ENCODE measurements at regions not wholly inside any gene's neighbourhood (a gene's known extent, or its start where the extent isn't known, plus 50 kb on each side); places are given as distances from the start of the nearest gene placed in this dataset.

DNA sequence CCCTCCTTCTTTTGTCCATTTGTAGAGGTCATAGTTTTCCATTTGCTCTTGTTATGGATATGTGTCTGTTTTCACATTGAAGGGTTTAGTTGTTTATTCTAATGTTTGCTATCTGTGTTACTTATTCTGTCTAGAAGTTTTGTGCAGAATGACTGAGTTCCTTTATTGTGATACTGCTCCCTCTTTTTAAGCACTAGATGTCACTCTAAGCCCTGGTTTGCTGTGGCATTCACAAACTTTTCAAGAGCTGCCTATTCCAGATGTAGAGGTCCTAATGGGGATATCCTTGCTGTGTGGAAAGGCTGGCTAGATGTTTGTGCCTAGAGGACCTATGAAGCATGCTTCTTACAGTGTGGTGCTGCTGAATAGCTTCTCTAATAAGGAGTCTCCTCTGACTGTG lies 338.6 kb downstream of the SPIN4 start:
- Histone ChIP-seq H4K5ac (ENCODE audit: insufficient read length, low read depth, low read length) (no peak overlapping the region), H2BK120ac (replicated peaks; ENCODE audit: low read depth, low read length) (no peak overlapping the region), H3K9me3 (ENCODE audit: insufficient read depth in 2 of 2, low read depth in 1 of 2, low read length in 1 of 2) (peaks cover 15 to 37% of the 10 kb centered on the region in 2 experiments; a peak in 2 of 4 replicates), H3K23me2 (ENCODE audit: low read depth, low read length) (no peaks in the 10 kb centered on the region), H3K27me3 (replicated peaks in 1 of 4; ENCODE audit: control insufficient read depth in 3 of 4, extremely low read depth in 1 of 4, insufficient read depth in 3 of 4, low read length in 3 of 4) (no peaks in the 10 kb centered on the region), H2BK5ac (ENCODE audit: low read depth, low read length) (no peak overlapping the region), H3K79me2 (ENCODE audit: control insufficient read depth in 1 of 2, insufficient read depth in 2 of 2, low read length in 2 of 2) (no peaks in the 10 kb centered on the region), H2AFZ (ENCODE audit: low read length) (no peak overlapping the region), H3K18ac (ENCODE audit: extremely low read depth, low read length) (no peak overlapping the region), H3K4me1 (replicated peaks in 1 of 4; ENCODE audit: control insufficient read depth in 3 of 4, insufficient read depth in 4 of 4, low read length in 3 of 4) (no peaks in the 10 kb centered on the region), H2BK15ac (ENCODE audit: low read length) (no peak overlapping the region), H3K79me1 (ENCODE audit: low read depth, low read length) (no peaks in the 10 kb centered on the region), H3K4me3 (ENCODE audit: extremely low read depth in 1 of 4, insufficient read depth in 2 of 4, low read depth in 3 of 4, low read length in 4 of 4) (no peak overlapping the region), H2BK12ac (ENCODE audit: low read depth, low read length) (no peak overlapping the region), H3K4ac (replicated peaks; ENCODE audit: insufficient read length, low read depth, low read length) (no peak overlapping the region), H3K36me3 (ENCODE audit: control insufficient read depth in 2 of 4, insufficient read depth in 4 of 4, low read length in 3 of 4) (no peaks in the 10 kb centered on the region), H3K4me2 (ENCODE audit: insufficient read depth in 1 of 2, low read depth in 2 of 2, low read length in 2 of 2) (no peak overlapping the region), H3K27ac (ENCODE audit: low read depth, low read length) (no peak overlapping the region), H2BK20ac (ENCODE audit: low read length) (no peak overlapping the region), H2AK5ac (ENCODE audit: low read depth, low read length) (no peak overlapping the region), H4K8ac (ENCODE audit: extremely low read depth, insufficient read depth, low read length) (no peak overlapping the region), H4K91ac (replicated peaks; ENCODE audit: insufficient read length, low read length) (no peak overlapping the region), H3K9ac (replicated peaks in 1 of 4; ENCODE audit: extremely low read depth in 1 of 4, low read depth in 3 of 4, low read length in 3 of 4) (no peak overlapping the region), H4K20me1 (replicated peaks in 1 of 2; ENCODE audit: control insufficient read depth in 1 of 2, insufficient read depth in 2 of 2, low read length in 2 of 2) (no peaks in the 10 kb centered on the region), H3K56ac (replicated peaks; ENCODE audit: insufficient read length, low read depth, low read length) (no peak overlapping the region), H3K14ac (ENCODE audit: insufficient read length) (no peak overlapping the region), H3K23ac (ENCODE audit: insufficient read length) (no peak overlapping the region)
- no peak for FAIRE-seq
- no peak for DNase-seq (ENCODE audit: low read depth in 1 of 2, low spot score in 2 of 2)
- TF ChIP-seq YY1 (IDR thresholded peaks at IDR 0.05; ENCODE audit: low read depth, low read length) (no peak), CEBPB (IDR thresholded peaks at IDR 0.05; ENCODE audit: low read depth, low read length) (no peak), KDM5A (IDR thresholded peaks at IDR 0.05; ENCODE audit: low read length) (no peak), SRF (IDR thresholded peaks at IDR 0.05; ENCODE audit: low read depth, low read length) (no peak), BRCA1 (IDR thresholded peaks at IDR 0.05; ENCODE audit: low read depth, low read length) (no peak), TBP (IDR thresholded peaks at IDR 0.05; ENCODE audit: low read depth, low read length) (no peak), SUZ12 (IDR thresholded peaks at IDR 0.05; ENCODE audit: low read length) (no peak), FOSL1 (IDR thresholded peaks at IDR 0.05; ENCODE audit: insufficient read depth, low read depth, low read length) (no peak), JUND (IDR thresholded peaks at IDR 0.05; ENCODE audit: low read length) (no peak)
- CTCF ChIA-PET (ENCODE audit: partially characterized antibody): no interaction called here
- POLR2A ChIA-PET (ENCODE audit: partially characterized antibody): no interaction called here

Measured in H1 (cell line).